Mucosa of rectum (tissue), 2 donors: ENCODE measurements at regions not wholly inside any gene's neighbourhood (a gene's known extent, or its start where the extent isn't known, plus 50 kb on each side); places are given as distances from the start of the nearest gene placed in this dataset.

Source experiments
- H3K27ac ChIP-seq, 2 donors: one replicate each; pipeline ENCODE4 v1.7.0; 2013; ENCODE audit warnings: inconsistent platforms in 2 of 2, low read depth in 2 of 2, low read length in 2 of 2
- H3K27me3 ChIP-seq, 2 donors: one replicate each; pipeline ENCODE4 v1.7.0; 2013; ENCODE audit warnings: low read length in 2 of 2; ENCODE audit not compliant: control insufficient read depth in 2 of 2, insufficient read depth in 2 of 2
- H3K36me3 ChIP-seq, 2 donors: one replicate each; pipeline ENCODE4 v1.7.0; 2013; ENCODE audit warnings: low read length in 2 of 2; ENCODE audit not compliant: control insufficient read depth in 2 of 2, insufficient read depth in 2 of 2
- H3K4me1 ChIP-seq, 2 donors: one replicate each; pipeline ENCODE4 v1.7.0; 2013; ENCODE audit warnings: low read length in 2 of 2, mild to moderate bottlenecking in 1 of 2; ENCODE audit not compliant: control insufficient read depth in 2 of 2, insufficient read depth in 2 of 2
- H3K4me3 ChIP-seq, 2 donors: one replicate each; pipeline ENCODE4 v1.7.0; 2013; ENCODE audit warnings: low read length in 2 of 2
- H3K9ac ChIP-seq, 2 donors: one replicate each; pipeline ENCODE4 v1.7.0; 2013; ENCODE audit warnings: low read length in 2 of 2, low read depth in 1 of 2, mild to moderate bottlenecking in 1 of 2
- H3K9me3 ChIP-seq, 2 donors: one replicate each; pipeline ENCODE4 v1.7.0; 2013; ENCODE audit warnings: low read length in 2 of 2; ENCODE audit not compliant: control insufficient read depth in 2 of 2
- donor health status: healthy.
- donor health status: Normal muscosa, but diverticular disease.

- H3K4me3 ChIP-seq: no peak overlapping the region
- H3K36me3 ChIP-seq: no peaks in the 10 kb centered on the region
- no peaks in the 10 kb centered on the region for H3K27me3 ChIP-seq
- no peak overlapping the region for H3K27ac ChIP-seq
- H3K4me1 ChIP-seq: no peaks in the 10 kb centered on the region
- no peaks in the 10 kb centered on the region for H3K9me3 ChIP-seq
- no peak overlapping the region for H3K9ac ChIP-seq
Measured at GRCh38 chr13:78176880-78177279, 258.2 kb upstream of the EDNRB start.

GRCh38 chr13:78169386-78169785 is 250.8 kb upstream of the EDNRB start:
- Histone ChIP-seq H3K36me3 (no peaks in the 10 kb centered on the region), H3K9ac (no peak overlapping the region), H3K4me1 (no peaks in the 10 kb centered on the region), H3K27ac (no peak overlapping the region), H3K9me3 (no peaks in the 10 kb centered on the region), H3K4me3 (no peak overlapping the region), H3K27me3 (no peaks in the 10 kb centered on the region)

- Histone ChIP-seq H3K27ac (no peak overlapping the region), H3K27me3 (no peaks in the 10 kb centered on the region), H3K9me3 (no peaks in the 10 kb centered on the region), H3K4me3 (no peak overlapping the region), H3K4me1 (no peaks in the 10 kb centered on the region), H3K9ac (no peak overlapping the region), H3K36me3 (no peaks in the 10 kb centered on the region)
Measured at GRCh38 chr13:78168981-78169380, 250.3 kb upstream of the EDNRB start.

- H3K4me3 ChIP-seq: no peak overlapping the region
Measured at GRCh38 chr13:78161266-78161665, 242.6 kb upstream of the EDNRB start.

GRCh38 chr13:78160793-78161192 is 242.2 kb upstream of the EDNRB start:
- Histone ChIP-seq H3K4me1 (no peaks in the 10 kb centered on the region), H3K27me3 (no peaks in the 10 kb centered on the region), H3K9ac (no peak overlapping the region), H3K4me3 (no peak overlapping the region), H3K9me3 (no peaks in the 10 kb centered on the region), H3K36me3 (no peaks in the 10 kb centered on the region), H3K27ac (no peak overlapping the region)

More at GRCh38 chr13:78161266-78161665, 242.6 kb upstream of the EDNRB start:
- Histone ChIP-seq H3K36me3 (no peaks in the 10 kb centered on the region), H3K27me3 (no peaks in the 10 kb centered on the region), H3K27ac (no peak overlapping the region), H3K9ac (no peak overlapping the region), H3K4me1 (no peaks in the 10 kb centered on the region), H3K9me3 (no peaks in the 10 kb centered on the region)

- H3K27me3 ChIP-seq: no peaks in the 10 kb centered on the region
- H3K4me3 ChIP-seq: no peak overlapping the region
- no peak overlapping the region for H3K27ac ChIP-seq
- no peaks in the 10 kb centered on the region for H3K9me3 ChIP-seq
- no peak overlapping the region for H3K9ac ChIP-seq
- no peaks in the 10 kb centered on the region for H3K4me1 ChIP-seq
- no peaks in the 10 kb centered on the region for H3K36me3 ChIP-seq
Measured at GRCh38 chr13:78152415-78152814, 233.8 kb upstream of the EDNRB start.

- Histone ChIP-seq H3K9me3 (no peaks in the 10 kb centered on the region), H3K4me3 (no peak overlapping the region), H3K36me3 (no peaks in the 10 kb centered on the region), H3K27me3 (no peaks in the 10 kb centered on the region), H3K9ac (no peak overlapping the region), H3K4me1 (no peaks in the 10 kb centered on the region), H3K27ac (no peak overlapping the region)
Measured at GRCh38 chr13:78147905-78148304, 229.3 kb upstream of the EDNRB start.

GRCh38 chr13:78145276-78145675 is 226.6 kb upstream of the EDNRB start:
- no peak overlapping the region for H3K27ac ChIP-seq
- no peaks in the 10 kb centered on the region for H3K4me1 ChIP-seq
- no peak overlapping the region for H3K9ac ChIP-seq
- H3K4me3 ChIP-seq: no peak overlapping the region
- H3K36me3 ChIP-seq: no peaks in the 10 kb centered on the region
- H3K27me3 ChIP-seq: no peaks in the 10 kb centered on the region
- H3K9me3 ChIP-seq: no peaks in the 10 kb centered on the region

GRCh38 chr13:78139765-78140164 is 221.1 kb upstream of the EDNRB start:
- no peaks in the 10 kb centered on the region for H3K36me3 ChIP-seq
- H3K9me3 ChIP-seq: no peaks in the 10 kb centered on the region
- H3K4me1 ChIP-seq: peaks cover 0 to 3% of the 10 kb centered on the region in 2 donors
- H3K27me3 ChIP-seq: no peaks in the 10 kb centered on the region
- H3K9ac ChIP-seq: no peak overlapping the region
- H3K4me3 ChIP-seq: no peak overlapping the region
- no peak overlapping the region for H3K27ac ChIP-seq

GRCh38 chr13:78138756-78139155 is 220.1 kb upstream of the EDNRB start:
- Histone ChIP-seq H3K27me3 (no peaks in the 10 kb centered on the region), H3K4me3 (no peak overlapping the region), H3K4me1 (peaks cover 0 to 3% of the 10 kb centered on the region in 2 donors), H3K27ac (no peak overlapping the region), H3K36me3 (no peaks in the 10 kb centered on the region), H3K9me3 (no peaks in the 10 kb centered on the region), H3K9ac (no peak overlapping the region)
